ENCODE measurements at regions not wholly inside any gene's neighbourhood (a gene's known extent, or its start where the extent isn't known, plus 50 kb on each side); places are given as distances from the start of the nearest gene placed in this dataset.
"Not testable (repeated sequence)": the region's sequence is repeated elsewhere in the genome, so short reads cannot be mapped to it uniquely, and the experiment has no call there.

DNA sequence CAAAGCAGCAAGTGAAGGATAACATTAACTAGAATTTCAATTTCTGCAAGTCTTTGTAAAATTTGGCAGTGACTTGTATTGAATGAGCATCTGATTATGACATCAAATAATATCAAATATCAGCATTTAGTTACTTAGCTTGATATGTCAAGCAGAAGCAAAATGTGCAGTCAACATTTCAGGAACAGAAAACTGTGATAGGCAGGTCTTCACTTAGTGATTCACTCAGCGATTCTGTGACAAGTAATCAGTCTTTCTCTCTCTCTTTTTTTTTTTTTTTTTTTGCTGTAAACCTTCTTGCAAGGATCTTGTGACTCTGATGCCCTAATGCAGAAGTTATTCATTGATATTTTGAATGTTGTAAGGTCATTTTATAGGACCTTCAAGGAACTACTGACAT, 307.1 kb downstream of the MTERF1 start:
- DNase-seq = no peak
- TF ChIP-seq POLR2A (IDR thresholded peaks at IDR 0.05; ENCODE audit: low read length) = no peak
- no peak for TF ChIP-seq GATA1 (IDR thresholded peaks at IDR 0.05; ENCODE audit: low read depth, low read length)

DNA sequence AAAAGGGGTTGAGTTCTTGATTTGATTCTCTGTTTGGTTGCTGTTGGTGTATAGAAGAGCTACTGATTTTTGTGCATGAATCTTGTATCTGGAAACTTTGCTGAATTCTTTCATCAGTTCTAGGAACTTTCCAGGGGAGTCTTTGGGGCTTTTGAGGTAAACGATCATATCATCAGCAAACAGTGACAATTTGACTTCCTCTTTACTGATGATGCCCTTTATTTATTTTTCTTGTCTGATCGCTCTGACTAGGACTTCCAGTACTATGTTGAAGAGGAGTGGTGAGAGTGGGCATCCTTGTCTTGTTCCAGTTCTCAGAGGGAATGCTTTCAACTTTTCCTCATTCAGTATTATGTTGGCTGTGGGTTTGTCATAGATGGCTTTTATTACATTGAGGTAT, 304.0 kb downstream of the MTERF1 start:
- not testable (repeated sequence) for DNase-seq

DNA sequence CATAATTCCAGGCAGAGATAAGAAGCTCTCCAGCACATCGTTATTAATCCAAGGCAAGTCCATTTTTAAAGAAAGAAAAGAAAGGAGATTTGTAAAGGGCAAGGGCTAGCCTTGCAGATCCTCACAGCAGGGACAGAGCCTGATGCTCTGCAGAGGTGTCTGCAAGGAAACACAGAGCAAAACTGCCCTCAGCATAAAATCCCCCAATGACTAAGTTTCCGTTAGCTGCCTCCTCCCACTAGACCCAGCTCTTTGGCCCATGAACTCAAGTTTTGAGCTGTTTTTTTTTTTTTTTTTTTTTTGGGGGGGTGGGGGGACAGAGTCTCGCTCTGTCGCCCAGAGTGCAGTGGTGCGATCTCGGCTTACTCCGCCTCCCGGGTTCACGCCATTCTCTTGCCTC, 300.7 kb downstream of the MTERF1 start:
- DNase-seq = no peak
- no peak for TF ChIP-seq GATA1 (IDR thresholded peaks at IDR 0.05; ENCODE audit: low read depth, low read length)
- no peak for TF ChIP-seq POLR2A (IDR thresholded peaks at IDR 0.05; ENCODE audit: low read length)

DNA sequence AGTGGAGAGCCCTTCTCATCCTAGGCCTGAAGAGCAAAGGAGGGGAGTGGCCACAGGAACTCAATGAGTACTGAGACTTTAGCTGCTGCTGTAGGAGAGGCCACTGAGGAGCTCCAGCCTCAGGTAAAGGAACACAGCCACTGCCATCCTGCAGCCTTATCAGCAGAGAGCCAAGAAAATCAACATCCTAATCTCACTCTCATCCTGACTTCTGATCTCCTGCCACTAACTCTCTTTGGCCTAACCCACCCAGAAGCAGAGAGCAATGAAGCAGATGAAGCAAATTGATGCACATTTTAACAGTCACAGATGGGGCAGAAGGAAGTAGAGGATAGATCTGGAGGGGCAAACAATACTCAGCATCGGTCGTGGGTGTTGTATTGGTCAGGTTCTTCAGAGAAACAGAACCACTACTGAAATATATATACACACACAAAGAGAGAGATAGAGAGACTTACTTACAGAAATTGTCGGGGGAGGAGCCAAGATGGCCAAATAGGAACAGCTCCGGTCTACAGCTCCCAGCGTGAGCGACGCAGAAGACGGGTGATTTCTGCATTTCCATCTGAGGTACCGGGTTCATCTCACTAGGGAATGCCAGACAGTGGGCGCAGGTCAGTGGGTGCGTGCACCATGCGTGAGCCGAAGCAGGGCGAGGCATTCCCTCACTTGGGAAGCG, 297.6 kb downstream of the MTERF1 start:
- DNase-seq = no peak
- TF ChIP-seq POLR2A (IDR thresholded peaks at IDR 0.05; ENCODE audit: low read length) (no peak), GATA1 (IDR thresholded peaks at IDR 0.05; ENCODE audit: low read depth, low read length) (no peak)

DNA sequence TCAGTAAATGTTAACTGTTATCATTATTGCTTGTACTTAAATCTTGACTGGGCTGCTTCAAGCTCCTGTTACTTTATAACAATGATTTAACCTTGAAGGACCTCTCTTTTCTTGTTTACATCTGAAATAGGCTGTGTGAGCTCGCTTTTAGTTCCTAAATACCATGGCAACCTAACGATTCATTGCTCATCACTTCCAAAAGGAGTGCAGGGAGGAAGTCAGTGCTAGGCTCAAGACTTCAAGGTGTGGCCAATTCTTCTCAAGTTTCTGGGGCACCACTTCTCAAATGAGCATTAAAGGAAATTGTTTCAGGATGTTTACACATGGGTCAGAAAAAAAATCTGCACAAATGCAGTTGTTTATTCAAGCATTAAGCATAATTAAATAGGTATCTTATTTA, 284.2 kb downstream of the MTERF1 start:
- no peak for DNase-seq
- no peak for TF ChIP-seq GATA1 (IDR thresholded peaks at IDR 0.05; ENCODE audit: low read depth, low read length)
- no peak for TF ChIP-seq POLR2A (IDR thresholded peaks at IDR 0.05; ENCODE audit: low read length)

DNA sequence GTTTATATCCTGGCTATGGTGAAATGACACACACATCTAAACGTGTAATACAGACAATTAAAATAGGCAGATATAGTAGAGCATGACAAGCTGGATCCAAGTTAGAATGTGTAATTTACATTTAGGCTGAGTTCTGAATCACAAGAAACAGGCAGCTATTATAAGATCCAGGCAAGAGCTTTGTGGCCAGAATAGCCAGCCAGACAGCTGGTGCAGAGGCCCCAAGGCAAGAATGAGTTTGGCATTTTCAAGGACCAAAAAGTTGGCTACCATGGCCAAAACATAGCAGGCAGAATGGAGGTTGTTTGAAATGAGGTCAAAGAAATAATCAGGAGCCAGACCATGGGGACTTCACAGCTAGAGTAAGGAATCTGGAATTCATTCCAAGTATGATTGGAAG, 281.7 kb downstream of the MTERF1 start:
- TF ChIP-seq GATA1 (IDR thresholded peaks at IDR 0.05; ENCODE audit: low read depth, low read length) (no peak), POLR2A (IDR thresholded peaks at IDR 0.05; ENCODE audit: low read length) (no peak)
- DNase-seq = no peak

DNA sequence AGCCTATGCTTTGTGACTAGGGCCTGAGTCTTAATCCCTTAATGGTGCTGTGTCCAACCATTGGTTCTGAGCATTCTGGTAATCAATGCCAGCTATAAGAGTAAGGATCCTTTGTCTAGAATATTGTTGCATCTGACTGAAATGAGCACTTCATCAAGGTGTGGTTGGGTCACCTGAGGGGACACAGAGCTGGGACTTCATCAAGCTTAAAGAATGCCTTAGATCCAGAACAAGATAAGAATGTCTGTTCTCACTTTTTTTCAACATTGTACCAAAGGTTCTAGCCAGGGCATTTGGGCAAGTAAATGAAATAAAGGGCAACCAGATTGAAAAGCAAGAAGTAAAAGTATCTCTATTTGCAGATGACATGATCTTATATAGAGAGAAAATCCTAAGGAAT, 280.4 kb downstream of the MTERF1 start:
- DNase-seq = no peak
- no peak for TF ChIP-seq GATA1 (IDR thresholded peaks at IDR 0.05; ENCODE audit: low read depth, low read length)

DNA sequence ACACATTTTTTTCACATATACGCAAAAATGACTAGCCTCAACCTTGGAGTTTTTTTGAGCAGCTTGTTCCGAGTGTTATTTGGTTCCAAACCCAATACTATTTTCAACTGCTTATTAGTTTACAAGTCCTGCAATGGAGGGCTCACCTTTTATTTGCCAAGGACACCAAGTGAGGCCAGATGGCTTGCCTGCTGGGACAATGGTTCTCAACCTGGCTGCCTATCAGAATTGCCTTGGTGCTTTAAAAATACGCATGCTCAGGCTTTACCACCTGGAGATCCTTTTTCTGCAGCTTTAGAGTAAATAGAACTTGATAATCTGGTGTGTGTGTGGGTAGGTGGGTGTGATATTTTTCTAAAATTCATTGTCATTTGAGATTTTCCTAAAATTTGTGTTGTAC, 276.8 kb downstream of the MTERF1 start:
- TF ChIP-seq POLR2A (IDR thresholded peaks at IDR 0.05; ENCODE audit: low read length) = no peak
- no peak for TF ChIP-seq GATA1 (IDR thresholded peaks at IDR 0.05; ENCODE audit: low read depth, low read length)

DNA sequence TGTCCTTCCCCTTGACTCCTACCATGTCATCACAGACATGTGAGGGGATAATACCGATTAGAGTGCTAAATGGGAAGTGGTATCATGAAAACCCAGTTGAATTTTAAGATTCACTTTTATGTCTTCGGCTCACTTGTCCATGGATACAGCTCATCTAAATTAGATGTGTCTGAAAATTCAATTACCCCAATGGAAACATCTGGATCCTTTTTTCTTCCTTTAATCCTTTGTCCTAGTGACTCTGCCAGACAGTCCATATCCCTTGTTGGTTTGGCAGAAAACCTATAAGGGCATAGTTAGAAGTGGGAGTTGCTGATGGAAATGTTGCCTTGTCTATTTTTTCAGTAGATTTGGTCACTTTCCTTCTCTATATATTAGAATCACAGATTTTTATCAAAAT, 271.9 kb downstream of the MTERF1 start:
- TF ChIP-seq GATA1 (IDR thresholded peaks at IDR 0.05; ENCODE audit: low read depth, low read length) (no peak), POLR2A (IDR thresholded peaks at IDR 0.05; ENCODE audit: low read length) (no peak)
- DNase-seq = no peak

More for the DNA sequence above, 276.8 kb downstream of the MTERF1 start:
- DNase-seq = no peak

DNA sequence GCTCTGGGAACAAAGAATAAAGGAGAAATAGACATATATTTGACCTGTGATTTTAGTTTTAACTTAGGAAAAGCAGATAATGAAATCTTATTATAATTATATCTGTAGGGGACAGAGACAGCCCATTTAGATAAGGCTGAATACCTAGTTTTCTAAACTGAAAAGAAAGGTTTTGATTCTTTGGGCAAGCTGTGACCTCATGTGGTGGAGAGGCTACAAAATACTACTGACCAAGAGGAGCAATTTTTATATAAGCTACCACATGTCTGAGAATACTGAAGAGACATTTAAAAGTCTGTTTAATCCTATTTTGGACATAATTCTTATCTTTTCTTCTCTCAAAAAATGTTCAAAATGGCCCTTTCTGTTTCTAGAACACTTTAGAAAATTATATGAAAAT, 271.0 kb downstream of the MTERF1 start:
- TF ChIP-seq POLR2A (IDR thresholded peaks at IDR 0.05; ENCODE audit: low read length) (no peak), GATA1 (IDR thresholded peaks at IDR 0.05; ENCODE audit: low read depth, low read length) (no peak)
- no peak for DNase-seq

DNA sequence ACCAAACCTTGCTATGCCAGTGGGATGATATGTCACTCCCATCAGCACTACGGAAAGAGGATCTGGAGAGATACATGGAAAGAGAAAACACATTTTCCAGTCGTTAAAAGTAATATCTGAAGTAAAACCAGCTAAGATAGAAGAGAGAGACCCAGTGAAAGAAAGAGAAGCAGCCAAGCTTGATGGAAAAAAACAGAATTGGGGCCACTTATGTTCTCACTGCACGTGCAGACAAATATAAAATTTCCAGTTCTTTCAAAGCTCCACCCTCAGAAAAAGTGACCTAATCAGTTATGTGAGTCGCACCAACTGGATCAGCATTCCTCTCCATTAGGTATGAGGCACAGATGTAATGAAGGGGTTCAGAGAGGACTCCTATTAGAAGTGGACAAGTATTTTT, 266.1 kb downstream of the MTERF1 start:
- no peak for TF ChIP-seq POLR2A (IDR thresholded peaks at IDR 0.05; ENCODE audit: low read length)
- TF ChIP-seq GATA1 (IDR thresholded peaks at IDR 0.05; ENCODE audit: low read depth, low read length) = no peak
- DNase-seq = no peak

DNA sequence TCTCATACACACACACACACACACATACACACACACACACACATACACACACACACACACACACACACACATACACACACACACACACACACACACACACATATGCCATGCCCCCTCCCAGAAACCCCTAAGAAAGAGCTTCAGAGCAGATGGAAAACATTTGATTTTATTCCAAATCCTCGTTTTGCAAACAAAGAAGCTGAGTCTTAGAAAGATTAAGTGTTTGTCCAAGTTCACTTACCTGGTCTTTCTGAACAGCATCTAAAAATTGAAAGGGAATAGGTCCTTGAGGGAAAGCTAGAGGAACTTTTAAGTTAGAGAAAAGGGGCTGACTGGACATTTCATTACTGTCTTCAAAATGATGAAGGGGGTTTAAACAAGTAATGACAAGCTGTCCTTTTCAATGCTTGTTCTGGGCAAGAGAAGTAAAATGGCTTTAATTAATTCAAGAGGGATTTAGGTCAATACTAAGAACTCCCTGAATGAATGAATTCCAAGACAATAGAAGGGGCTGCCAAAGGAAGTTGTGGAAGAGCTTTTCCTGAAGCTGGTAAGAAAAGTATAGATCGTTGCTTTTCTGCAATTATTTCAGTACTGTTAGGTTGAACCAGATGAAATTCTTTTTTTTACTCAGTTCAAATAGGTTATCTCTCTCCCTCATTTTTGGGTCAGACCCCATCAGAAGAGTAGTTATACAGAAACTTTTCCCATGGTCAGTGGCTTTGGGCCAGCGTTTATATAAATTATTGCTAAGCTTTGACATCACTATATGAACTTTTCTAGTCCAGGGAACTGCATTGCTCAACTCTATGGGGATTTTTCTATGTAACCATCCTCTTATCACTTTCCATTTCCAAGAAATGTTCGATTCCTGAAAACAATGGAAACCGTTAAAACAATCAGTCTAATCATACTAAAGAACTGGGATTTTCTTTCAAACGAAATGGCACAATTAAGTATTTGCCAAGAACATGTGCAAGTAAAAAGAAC, 261.4 kb downstream of the MTERF1 start:
- TF ChIP-seq POLR2A (IDR thresholded peaks at IDR 0.05; ENCODE audit: low read length) = no peak
- no peak for TF ChIP-seq GATA1 (IDR thresholded peaks at IDR 0.05; ENCODE audit: low read depth, low read length)
- DNase-seq = no peak

DNA sequence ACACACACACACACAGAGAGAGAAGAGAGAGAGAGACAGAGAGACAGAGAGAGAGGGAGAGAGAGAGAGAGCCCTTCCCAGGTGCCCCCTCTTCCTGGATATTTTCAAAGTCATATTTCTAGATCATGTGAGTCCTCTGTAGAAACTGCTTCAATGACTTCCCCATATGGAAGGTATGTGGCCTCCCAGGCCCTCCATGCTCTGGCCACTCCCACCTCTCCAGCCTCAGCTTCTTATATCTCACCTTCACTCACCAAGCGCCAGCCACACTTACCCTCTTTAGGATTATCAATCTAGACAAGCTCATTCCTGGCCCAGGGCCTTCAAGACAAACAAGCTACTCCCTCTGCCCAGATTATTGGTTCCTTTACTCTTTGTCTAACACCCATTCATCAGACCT, 259.7 kb downstream of the MTERF1 start:
- TF ChIP-seq GATA1 (IDR thresholded peaks at IDR 0.05; ENCODE audit: low read depth, low read length) = no peak
- no peak for TF ChIP-seq POLR2A (IDR thresholded peaks at IDR 0.05; ENCODE audit: low read length)
- no peak for DNase-seq

DNA sequence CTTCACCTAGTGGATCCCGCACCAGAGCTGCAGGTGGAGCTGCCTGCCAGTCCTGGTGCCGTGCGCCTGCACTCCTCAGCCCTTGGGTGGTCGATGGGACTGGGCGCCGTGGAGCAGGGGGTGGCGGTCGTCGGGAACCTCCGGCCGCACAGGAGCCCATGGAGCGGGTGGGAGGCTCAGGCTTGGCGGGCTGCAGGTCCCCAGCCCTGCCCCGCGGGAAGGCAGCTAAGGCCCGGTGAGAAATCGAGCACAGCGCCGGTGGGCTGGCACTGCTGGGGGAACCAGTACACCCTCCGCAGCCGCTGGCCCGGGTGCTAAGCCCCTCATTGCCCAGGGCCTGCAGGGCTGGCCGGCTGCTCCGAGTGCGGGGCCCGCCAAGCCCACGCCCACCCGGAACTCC, 253.2 kb downstream of the MTERF1 start:
- DNase-seq = not testable (repeated sequence)

DNA sequence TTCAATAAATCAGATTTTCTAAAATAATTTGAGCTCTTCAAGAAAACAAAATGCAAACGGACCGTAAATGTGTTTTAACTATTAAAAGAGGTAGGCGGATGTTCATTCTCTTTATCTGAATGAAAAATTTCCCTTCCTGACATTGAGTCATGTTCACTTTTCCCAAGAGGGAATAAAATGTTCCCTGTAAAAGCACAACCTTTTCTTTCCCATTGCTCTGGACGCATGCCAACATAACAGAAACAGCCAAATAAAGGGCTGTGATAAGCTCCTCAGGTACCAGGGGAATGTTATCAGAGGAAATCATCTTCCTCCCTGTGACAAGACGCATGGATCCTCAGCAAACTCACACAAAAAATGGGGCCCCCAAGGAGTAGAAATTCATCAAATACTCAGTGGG, 251.8 kb downstream of the MTERF1 start:
- no peak for TF ChIP-seq POLR2A (IDR thresholded peaks at IDR 0.05; ENCODE audit: low read length)
- no peak for TF ChIP-seq GATA1 (IDR thresholded peaks at IDR 0.05; ENCODE audit: low read depth, low read length)
- no peak for DNase-seq
